ENCODE measurements at regions not wholly inside any gene's neighbourhood (a gene's known extent, or its start where the extent isn't known, plus 50 kb on each side); places are given as distances from the start of the nearest gene placed in this dataset.

DNA sequence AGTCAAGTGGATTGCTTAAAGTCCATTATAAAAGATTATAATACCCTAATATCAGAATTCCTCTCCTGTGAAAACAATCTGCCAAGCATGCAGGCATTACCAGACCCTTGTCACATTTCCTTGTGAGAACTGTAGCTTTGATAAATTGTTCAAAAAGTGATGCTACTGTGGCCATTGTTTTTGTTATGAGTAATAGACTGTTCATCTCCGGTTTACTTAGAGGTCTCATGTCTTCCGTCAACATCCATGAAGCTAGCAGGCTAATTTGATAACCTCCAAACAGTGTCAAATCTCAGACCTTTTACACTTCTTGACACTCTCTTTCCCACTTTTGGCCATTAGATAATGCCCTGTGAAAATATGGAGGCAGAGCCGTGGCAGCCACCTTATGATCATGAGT lies 342.7 kb downstream of the CPS1 start:
- no TSS peak for BruUV-seq (replicated peaks)
- H3K4me2 ChIP-seq (ENCODE audit: low read length): no peak overlapping the region

GRCh38 chr2:210901326-210901725 lies 344.9 kb downstream of the CPS1 start:
- H3K4me2 ChIP-seq (ENCODE audit: low read length): no peak overlapping the region
- H3K27ac ChIP-seq (ENCODE audit: low read depth, low read length, poor library complexity, severe bottlenecking): no peak overlapping the region
- BruUV-seq (replicated peaks): no TSS peak
- H3K9me2 ChIP-seq (ENCODE audit: insufficient read depth, low read length): no peaks in the 10 kb centered on the region
- H3K9me3 ChIP-seq (ENCODE audit: low read length): no peaks in the 10 kb centered on the region
- TF ChIP-seq EZH2phosphoT487 (IDR thresholded peaks at IDR 0.05; ENCODE audit: borderline replicate concordance, low read depth, low read length): no peak
- TF ChIP-seq, protein P1, sequence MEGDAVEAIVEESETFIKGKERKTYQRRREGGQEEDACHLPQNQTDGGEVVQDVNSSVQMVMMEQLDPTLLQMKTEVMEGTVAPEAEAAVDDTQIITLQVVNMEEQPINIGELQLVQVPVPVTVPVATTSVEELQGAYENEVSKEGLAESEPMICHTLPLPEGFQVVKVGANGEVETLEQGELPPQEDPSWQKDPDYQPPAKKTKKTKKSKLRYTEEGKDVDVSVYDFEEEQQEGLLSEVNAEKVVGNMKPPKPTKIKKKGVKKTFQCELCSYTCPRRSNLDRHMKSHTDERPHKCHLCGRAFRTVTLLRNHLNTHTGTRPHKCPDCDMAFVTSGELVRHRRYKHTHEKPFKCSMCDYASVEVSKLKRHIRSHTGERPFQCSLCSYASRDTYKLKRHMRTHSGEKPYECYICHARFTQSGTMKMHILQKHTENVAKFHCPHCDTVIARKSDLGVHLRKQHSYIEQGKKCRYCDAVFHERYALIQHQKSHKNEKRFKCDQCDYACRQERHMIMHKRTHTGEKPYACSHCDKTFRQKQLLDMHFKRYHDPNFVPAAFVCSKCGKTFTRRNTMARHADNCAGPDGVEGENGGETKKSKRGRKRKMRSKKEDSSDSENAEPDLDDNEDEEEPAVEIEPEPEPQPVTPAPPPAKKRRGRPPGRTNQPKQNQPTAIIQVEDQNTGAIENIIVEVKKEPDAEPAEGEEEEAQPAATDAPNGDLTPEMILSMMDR (conservative IDR thresholded peaks at IDR 0.05; ENCODE audit: low read length): no peak
- ChIA-PET POLR2A (interaction anchor here (0.6 kb wide), 1 partner anchor 143 kb away, joined by 5 read pairs; no protein-coding TSS in a partner anchor), CTCF (ENCODE audit: unreplicated experiment) (no interaction called here)
- DNase-seq (ENCODE audit: low spot score): no peak
- intact Hi-C loops (cut with micrococcal nuclease; ENCODE audit: unreplicated experiment): no loop called here
- no peak overlapping the region for H2AFZ ChIP-seq (ENCODE audit: low read length)
- no peaks in the 10 kb centered on the region for H3K79me2 ChIP-seq (ENCODE audit: insufficient read depth, low read depth, low read length)
- H3K4me3 ChIP-seq (ENCODE audit: low read depth, low read length, poor library complexity, severe bottlenecking): no peak overlapping the region
- H3K4me1 ChIP-seq (ENCODE audit: insufficient read depth, low read length, poor library complexity, severe bottlenecking): no peaks in the 10 kb centered on the region
- H3K36me3 ChIP-seq (ENCODE audit: insufficient read depth, low read length): no peaks in the 10 kb centered on the region
- H4K20me1 ChIP-seq (ENCODE audit: insufficient read depth, low read length): no peaks in the 10 kb centered on the region

More for the DNA sequence above, 342.7 kb downstream of the CPS1 start:
- H3K9me2 ChIP-seq (ENCODE audit: insufficient read depth, low read length): no peaks in the 10 kb centered on the region
- intact Hi-C loops (cut with micrococcal nuclease; ENCODE audit: unreplicated experiment): no loop called here
- ChIA-PET CTCF (ENCODE audit: unreplicated experiment) (no interaction called here), POLR2A (interaction anchor here (0.6 kb wide), 1 partner anchor 37 kb away, joined by 3 read pairs; no protein-coding TSS in a partner anchor)
- no peak for TF ChIP-seq EZH2phosphoT487 (IDR thresholded peaks at IDR 0.05; ENCODE audit: borderline replicate concordance, low read depth, low read length)
- TF ChIP-seq, protein P1 (conservative IDR thresholded peaks at IDR 0.05; ENCODE audit: low read length): no peak
- no peak overlapping the region for H3K4me3 ChIP-seq (ENCODE audit: low read depth, low read length, poor library complexity, severe bottlenecking)
- no peaks in the 10 kb centered on the region for H3K4me1 ChIP-seq (ENCODE audit: insufficient read depth, low read length, poor library complexity, severe bottlenecking)
- no peaks in the 10 kb centered on the region for H3K79me2 ChIP-seq (ENCODE audit: insufficient read depth, low read depth, low read length)
- H2AFZ ChIP-seq (ENCODE audit: low read length): no peak overlapping the region
- H4K20me1 ChIP-seq (ENCODE audit: insufficient read depth, low read length): no peaks in the 10 kb centered on the region
- H3K9me3 ChIP-seq (ENCODE audit: low read length): no peaks in the 10 kb centered on the region
- DNase-seq (ENCODE audit: low spot score): no peak
- H3K36me3 ChIP-seq (ENCODE audit: insufficient read depth, low read length): no peaks in the 10 kb centered on the region
- no peak overlapping the region for H3K27ac ChIP-seq (ENCODE audit: low read depth, low read length, poor library complexity, severe bottlenecking)

DNA sequence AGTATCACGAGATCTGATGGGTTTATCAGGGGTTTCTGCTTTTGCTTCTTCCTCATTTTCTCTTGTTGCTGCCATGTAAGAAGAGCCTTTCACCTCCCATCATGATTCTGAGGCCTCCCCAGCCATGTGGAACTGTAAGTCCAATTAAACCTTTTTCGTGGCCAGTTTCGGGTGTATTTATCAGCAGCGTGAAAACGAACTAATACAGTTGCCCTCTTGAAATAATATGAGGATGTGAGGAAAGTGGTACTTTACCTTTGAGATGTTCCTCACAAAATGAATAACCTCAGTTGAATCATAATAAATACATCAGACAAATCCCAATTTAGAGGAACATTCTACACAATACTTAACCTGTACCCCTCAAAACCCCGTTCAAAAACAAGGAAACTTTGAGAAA lies 356.4 kb downstream of the CPS1 start:
- H3K9me3 ChIP-seq (ENCODE audit: low read length): no peaks in the 10 kb centered on the region
- TF ChIP-seq EZH2phosphoT487 (IDR thresholded peaks at IDR 0.05; ENCODE audit: borderline replicate concordance, low read depth, low read length): no peak
- TF ChIP-seq, protein P1 (conservative IDR thresholded peaks at IDR 0.05; ENCODE audit: low read length): no peak
- no peak overlapping the region for H3K4me2 ChIP-seq (ENCODE audit: low read length)
- H3K9me2 ChIP-seq (ENCODE audit: insufficient read depth, low read length): no peaks in the 10 kb centered on the region
- no peaks in the 10 kb centered on the region for H3K36me3 ChIP-seq (ENCODE audit: insufficient read depth, low read length)
- intact Hi-C loops (cut with micrococcal nuclease; ENCODE audit: unreplicated experiment): no loop called here
- no peak overlapping the region for H3K27ac ChIP-seq (ENCODE audit: low read depth, low read length, poor library complexity, severe bottlenecking)
- H2AFZ ChIP-seq (ENCODE audit: low read length): no peak overlapping the region
- no peaks in the 10 kb centered on the region for H4K20me1 ChIP-seq (ENCODE audit: insufficient read depth, low read length)
- H3K79me2 ChIP-seq (ENCODE audit: insufficient read depth, low read depth, low read length): no peaks in the 10 kb centered on the region
- BruUV-seq (replicated peaks): no TSS peak
- CTCF ChIA-PET (ENCODE audit: unreplicated experiment): no interaction called here
- H3K4me1 ChIP-seq (ENCODE audit: insufficient read depth, low read length, poor library complexity, severe bottlenecking): no peaks in the 10 kb centered on the region
- no peak overlapping the region for H3K4me3 ChIP-seq (ENCODE audit: low read depth, low read length, poor library complexity, severe bottlenecking)
- POLR2A ChIA-PET: no interaction called here
- no peak for DNase-seq (ENCODE audit: low spot score)
